ENCODE measurements at regions not wholly inside any gene's neighbourhood (a gene's known extent, or its start where the extent isn't known, plus 50 kb on each side); places are given as distances from the start of the nearest gene placed in this dataset.

GRCh38 chr3:87350367-87351199 lies 74.2 kb upstream of the POU1F1 start:
- peak; percentile 63 for TF ChIP-seq CTCF (IDR thresholded peaks at IDR 0.05; ENCODE audit: extremely low read depth, missing control alignments)
- peak; percentile 62 for DNase-seq (ENCODE audit: low spot score)

GRCh38 chr3:87349833-87350232 lies 73.4 kb upstream of the POU1F1 start:
- no peak for TF ChIP-seq CTCF (IDR thresholded peaks at IDR 0.05; ENCODE audit: extremely low read depth, missing control alignments)
- no peak for DNase-seq (ENCODE audit: low spot score)

- no peak for DNase-seq (ENCODE audit: low spot score)
- TF ChIP-seq CTCF (IDR thresholded peaks at IDR 0.05; ENCODE audit: extremely low read depth, missing control alignments): no peak
Measured at GRCh38 chr3:87336761-87337160, 60.4 kb upstream of the POU1F1 start.

GRCh38 chr3:87335931-87336330 lies 59.5 kb upstream of the POU1F1 start:
- TF ChIP-seq CTCF (IDR thresholded peaks at IDR 0.05; ENCODE audit: extremely low read depth, missing control alignments): no peak
- DNase-seq (ENCODE audit: low spot score): no peak

- TF ChIP-seq CTCF (IDR thresholded peaks at IDR 0.05; ENCODE audit: extremely low read depth, missing control alignments): no peak
- DNase-seq (ENCODE audit: low spot score): no peak
Measured at GRCh38 chr3:87333393-87333892, 57.1 kb upstream of the POU1F1 start.

GRCh38 chr3:87332789-87333188 lies 56.4 kb upstream of the POU1F1 start:
- TF ChIP-seq CTCF (IDR thresholded peaks at IDR 0.05; ENCODE audit: extremely low read depth, missing control alignments): no peak
- no peak for DNase-seq (ENCODE audit: low spot score)

- TF ChIP-seq CTCF (IDR thresholded peaks at IDR 0.05; ENCODE audit: extremely low read depth, missing control alignments): no peak
- DNase-seq (ENCODE audit: low spot score): no peak
Measured at GRCh38 chr3:87329065-87329464, 52.7 kb upstream of the POU1F1 start.
